NCI-H146 treated with DMSO at 0.1 percent for 48 hours (cell line): ENCODE measurements at regions not wholly inside any gene's neighbourhood (a gene's known extent, or its start where the extent isn't known, plus 50 kb on each side); places are given as distances from the start of the nearest gene placed in this dataset.
"Not testable (repeated sequence)": the region's sequence is repeated elsewhere in the genome, so short reads cannot be mapped to it uniquely, and the experiment has no call there.

Source experiments
- DNase-seq: peaks from one replicate; lab custom pipeline; 2025; ENCODE audit not compliant: unreplicated experiment; lab: John Stamatoyannopoulos, UW

DNA sequence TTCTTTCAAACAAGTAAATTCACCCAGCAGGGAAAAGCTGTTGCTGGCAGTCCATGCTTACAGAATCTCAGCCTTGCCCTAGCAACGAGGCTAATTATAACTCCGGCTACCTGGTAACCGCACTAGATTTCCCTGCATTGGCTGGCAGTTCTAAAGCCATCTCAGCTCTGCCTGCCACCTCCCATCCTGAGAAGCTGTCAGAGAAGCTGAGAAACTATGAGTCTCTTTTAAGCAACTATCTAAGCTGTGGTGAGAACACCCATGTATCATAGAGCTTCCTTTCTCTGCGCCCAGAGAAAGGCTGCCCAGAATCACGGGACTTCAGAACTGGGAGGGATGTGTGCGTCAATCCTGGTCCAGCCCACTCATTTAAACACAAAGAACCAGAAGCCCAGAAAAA, 113.9 kb upstream of the NBPF26 start:
- DNase-seq: not testable (repeated sequence)

GRCh38 chr1:120614931-120615639, 108.7 kb upstream of the NBPF26 start:
- DNase-seq: not testable (repeated sequence)

GRCh38 chr1:120617493-120617892, 106.3 kb upstream of the NBPF26 start:
- not testable (repeated sequence) for DNase-seq

DNA sequence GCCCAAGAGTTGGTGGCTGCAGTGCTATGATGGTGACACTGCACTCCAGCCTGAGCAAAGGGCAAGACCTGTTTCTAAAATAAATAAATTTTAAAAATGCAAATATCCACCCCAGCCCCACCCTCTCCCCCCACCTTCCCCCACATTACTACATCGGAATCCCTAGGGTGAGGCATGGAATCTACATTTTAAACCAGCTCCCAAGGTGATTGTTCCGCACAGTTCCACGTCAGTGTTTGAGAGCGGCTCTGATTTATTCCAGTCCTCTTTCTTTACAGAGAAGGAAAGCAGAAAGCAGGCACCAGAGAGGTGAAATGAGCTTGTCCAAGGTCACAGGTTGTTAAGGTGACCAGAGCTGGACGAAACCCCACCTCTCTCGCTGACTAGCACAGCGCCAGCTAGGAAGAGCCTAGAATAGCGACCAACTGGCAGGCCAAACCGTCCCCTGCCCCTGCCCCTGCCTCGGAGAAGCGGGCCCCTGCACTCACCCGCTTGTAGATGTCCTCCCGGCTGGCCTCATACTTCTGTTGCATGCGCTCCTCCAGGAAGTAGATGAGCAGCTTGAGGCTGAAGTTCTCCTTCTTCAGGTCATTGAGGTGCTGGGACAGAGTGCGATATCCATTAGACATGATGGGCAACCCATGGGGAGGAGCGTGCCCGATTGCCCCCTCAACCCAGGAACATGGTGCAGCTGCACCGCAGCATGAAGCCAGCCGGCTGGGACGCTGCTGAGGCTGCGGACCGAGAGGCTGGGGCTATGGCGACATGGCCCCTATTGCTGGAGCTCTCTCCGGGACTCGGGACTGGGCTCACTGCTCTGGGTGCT, 103.7 kb upstream of the NBPF26 start:
- DNase-seq: not testable (repeated sequence)

- not testable (repeated sequence) for DNase-seq
Measured at GRCh38 chr1:120620693-120620969, 103.1 kb upstream of the NBPF26 start.

- not testable (repeated sequence) for DNase-seq
Measured at GRCh38 chr1:120621278-120621677, 102.5 kb upstream of the NBPF26 start.

GRCh38 chr1:120623539-120623938, 100.2 kb upstream of the NBPF26 start:
- not testable (repeated sequence) for DNase-seq

GRCh38 chr1:120624565-120625064, 99.1 kb upstream of the NBPF26 start:
- DNase-seq: not testable (repeated sequence)

DNA sequence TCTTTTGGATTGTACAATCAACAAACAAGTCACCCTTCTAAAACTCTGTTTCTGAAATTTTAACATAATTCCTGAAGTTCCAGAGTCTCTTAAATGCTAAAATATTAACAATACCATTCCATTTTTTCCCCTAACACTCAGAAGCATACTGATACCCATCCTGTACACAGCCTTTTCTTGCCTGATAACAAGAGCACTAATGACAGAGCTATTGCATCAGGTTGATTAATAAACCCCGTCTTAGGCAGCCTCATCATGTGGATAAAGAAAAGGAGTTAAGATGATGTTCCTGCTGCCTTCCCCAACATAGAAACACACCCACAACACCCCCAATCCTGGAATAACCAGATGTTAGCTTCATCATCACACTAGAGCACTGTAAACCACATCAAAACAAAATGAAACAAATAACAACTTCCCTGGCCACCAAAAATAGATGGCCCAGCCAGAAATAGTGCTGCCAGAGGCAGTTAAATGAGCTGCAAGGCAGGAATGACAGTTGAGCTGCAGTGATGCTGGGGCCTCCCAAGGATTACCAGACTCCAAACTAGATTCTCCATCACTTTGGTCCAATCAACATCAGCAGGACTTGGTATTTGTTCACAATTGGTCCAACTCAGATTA, 93.8 kb upstream of the NBPF26 start:
- DNase-seq: not testable (repeated sequence)

DNA sequence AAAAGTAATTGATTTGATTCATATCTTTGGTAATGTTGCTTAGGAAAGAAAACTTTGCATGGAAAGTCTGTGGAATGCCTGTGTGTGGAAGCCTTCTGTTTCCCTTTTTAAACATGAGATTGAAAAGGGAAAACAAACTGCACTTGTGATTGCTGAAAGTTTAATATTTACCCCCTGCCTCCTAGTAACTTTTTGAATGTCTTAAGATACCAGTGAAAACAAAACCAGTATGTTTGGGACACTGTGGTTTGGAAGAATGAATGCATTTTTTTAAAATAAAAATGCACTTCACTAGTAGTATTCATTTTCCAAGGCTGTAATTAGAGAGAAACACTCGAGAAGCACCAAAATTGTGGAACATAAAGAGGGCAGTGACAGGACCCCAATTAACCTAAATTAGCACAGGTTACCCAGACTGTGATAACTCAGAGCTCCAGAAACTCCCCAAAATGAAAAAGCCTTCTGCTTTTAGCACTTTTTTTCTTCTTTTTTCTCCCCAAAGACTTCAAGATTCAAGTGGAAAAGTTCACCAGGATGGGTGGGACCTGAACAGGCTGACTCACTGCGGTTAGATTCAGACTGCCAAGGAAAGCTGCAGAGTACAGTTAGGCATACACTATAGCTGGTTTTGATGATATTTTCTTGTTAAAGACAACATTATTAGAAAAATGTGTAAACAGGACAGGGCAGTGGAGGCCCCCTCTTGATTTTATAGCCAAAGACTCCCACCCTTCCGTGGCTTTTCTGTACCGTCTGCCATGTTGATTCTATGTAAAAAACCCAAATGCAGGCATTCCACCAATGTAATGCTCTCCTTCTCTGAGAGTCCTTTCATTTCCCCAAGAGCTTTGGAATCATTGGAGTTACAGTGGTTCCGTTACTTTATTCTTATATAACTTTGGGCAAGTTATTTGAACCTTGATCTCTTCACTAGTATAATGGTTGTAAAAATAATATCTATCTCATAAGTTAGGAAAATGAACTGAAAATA, 88.6 kb upstream of the NBPF26 start:
- not testable (repeated sequence) for DNase-seq

DNA sequence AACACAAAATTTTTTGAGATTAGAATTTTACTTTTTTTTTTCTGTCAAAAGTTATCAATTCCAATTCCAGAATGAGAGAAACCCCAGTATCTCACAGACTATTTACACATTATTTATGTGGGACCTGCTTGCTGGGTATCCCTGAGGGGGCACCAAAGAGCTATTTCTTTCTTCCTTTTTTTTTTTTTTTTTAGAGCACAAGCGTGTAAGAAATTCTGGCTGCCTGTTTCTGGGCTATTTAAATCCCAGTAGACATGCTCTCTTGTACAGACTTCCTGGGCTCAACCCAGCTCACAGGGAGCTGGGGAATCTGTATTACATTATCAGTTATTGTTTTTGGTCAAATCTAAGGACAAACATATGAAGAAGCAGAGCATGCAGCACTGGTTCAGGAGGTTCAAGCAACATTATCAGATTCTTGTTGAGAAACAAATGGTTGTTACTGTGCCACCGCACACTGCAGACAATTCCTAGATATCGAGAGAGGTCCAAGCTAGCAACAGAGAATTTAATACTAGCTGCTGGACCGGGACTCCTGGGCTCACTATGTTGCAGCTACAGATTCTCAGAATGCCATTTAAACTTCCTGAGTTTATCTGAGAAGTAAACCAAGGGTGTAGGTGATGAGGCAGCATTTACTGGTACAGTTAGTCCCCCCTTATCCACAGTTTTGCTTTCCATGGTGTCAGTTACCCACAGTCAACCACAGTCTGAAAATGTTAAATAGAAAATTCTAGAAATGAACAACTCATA, 83.3 kb upstream of the NBPF26 start:
- not testable (repeated sequence) for DNase-seq

- DNase-seq: not testable (repeated sequence)
Measured at GRCh38 chr1:120641014-120641302, 82.8 kb upstream of the NBPF26 start.

DNA sequence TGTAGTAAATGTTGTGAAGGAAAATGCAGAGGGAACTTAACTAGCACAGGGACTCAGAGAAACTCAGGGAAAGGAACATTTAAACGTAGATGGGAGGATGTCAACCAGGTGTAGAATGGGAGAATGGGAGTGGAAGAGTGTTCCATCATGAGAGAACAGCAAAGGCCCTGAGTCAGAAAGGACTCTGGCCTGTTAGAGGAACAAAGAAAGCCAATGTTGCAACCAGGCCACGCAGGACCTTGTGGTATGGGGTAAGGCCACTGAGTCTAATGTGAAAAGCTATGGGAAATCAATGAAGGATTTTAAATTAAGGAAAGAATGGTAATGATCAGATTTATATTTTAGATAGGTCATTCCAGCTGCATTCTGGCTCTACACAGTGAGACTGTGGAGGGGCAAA, 76.6 kb upstream of the NBPF26 start:
- not testable (repeated sequence) for DNase-seq

GRCh38 chr1:120648915-120649623, 74.7 kb upstream of the NBPF26 start:
- not testable (repeated sequence) for DNase-seq

- DNase-seq: not testable (repeated sequence)
Measured at GRCh38 chr1:120649730-120650129, 74.0 kb upstream of the NBPF26 start.

DNA sequence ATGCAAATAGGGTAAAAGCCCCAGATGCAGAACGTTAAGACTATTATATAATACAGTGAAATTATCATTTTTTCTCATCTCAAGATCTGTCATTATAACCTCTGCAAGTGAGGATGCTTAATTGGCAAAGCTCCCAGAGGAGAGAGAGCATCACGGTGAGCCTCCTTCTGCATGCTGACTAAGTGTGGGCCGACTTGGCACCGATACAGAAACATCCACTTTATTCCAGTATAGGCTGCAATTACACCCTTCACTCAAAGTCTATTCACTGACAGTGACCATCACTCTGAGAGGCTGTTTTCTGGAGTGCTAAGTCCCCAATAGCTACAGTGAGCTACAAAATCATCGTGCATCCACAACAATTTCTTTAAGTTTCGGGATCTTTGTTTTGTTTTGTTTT, 69.6 kb upstream of the NBPF26 start:
- not testable (repeated sequence) for DNase-seq

GRCh38 chr1:120655394-120655793, 68.4 kb upstream of the NBPF26 start:
- not testable (repeated sequence) for DNase-seq

- not testable (repeated sequence) for DNase-seq
Measured at GRCh38 chr1:120656116-120656515, 67.6 kb upstream of the NBPF26 start.

DNA sequence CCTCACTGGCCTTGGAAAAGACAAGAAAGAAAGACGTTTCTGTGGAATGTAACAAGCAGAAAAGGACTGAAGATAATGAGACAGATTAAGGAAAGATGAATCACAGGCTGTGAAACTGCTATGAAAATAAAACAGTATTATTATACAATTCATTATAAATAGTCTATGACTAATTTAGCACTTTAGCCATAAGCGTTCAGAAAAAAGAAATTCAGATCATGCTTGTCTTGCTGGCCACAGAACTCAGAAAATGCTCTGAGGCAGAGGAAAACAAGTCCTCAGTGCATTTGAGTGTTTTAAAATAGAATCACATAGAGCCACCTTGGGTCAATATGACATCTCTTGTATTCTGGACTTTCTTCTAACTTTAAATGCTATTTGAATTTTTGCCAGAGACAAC, 65.9 kb upstream of the NBPF26 start:
- DNase-seq: not testable (repeated sequence)
